DND-41 (cell line): ENCODE measurements at regions not wholly inside any gene's neighbourhood (a gene's known extent, or its start where the extent isn't known, plus 50 kb on each side); places are given as distances from the start of the nearest gene placed in this dataset.

Source experiments
- ATAC-seq: fragments of 200-7000 bp; cut with Tn5 transposase; 3 replicates; pipeline ENCODE4 v1.9.1; 2021; ENCODE audit warnings: low read depth; ENCODE audit not compliant: insufficient read depth
- DNase-seq: peaks from one replicate; pipeline ENCODE4 v3.0.0-alpha.2; 2020
- H2AFZ ChIP-seq: 2 replicates; pipeline ENCODE4 v1.6.0; 2012; ENCODE audit warnings: low read depth, low read length
- H3K27ac ChIP-seq: 2 replicates; pipeline ENCODE4 v1.5.1; 2012; ENCODE audit warnings: low read length, inconsistent platforms
- H3K27me3 ChIP-seq: fragments of 200-600 bp; sonication (generic); 2 replicates; pipeline ENCODE4 v1.6.0; 2012; ENCODE audit warnings: low read length, mild to moderate bottlenecking, inconsistent platforms; ENCODE audit not compliant: insufficient read depth, poor library complexity
- H3K36me3 ChIP-seq: 2 replicates; pipeline ENCODE4 v1.5.1; 2012; ENCODE audit warnings: low read length, inconsistent platforms; ENCODE audit not compliant: insufficient read depth
- H3K4me1 ChIP-seq: 2 replicates; pipeline ENCODE4 v1.5.1; 2012; ENCODE audit warnings: mild to moderate bottlenecking, low read length; ENCODE audit not compliant: insufficient read depth
- H3K4me2 ChIP-seq: 2 replicates; pipeline ENCODE4 v1.6.0; 2012; ENCODE audit warnings: mild to moderate bottlenecking, moderate library complexity, low read length, inconsistent platforms; ENCODE audit not compliant: insufficient read depth
- H3K4me3 ChIP-seq, 2 experiments: fragments of 200-600 bp in 1 of 2; shearing (Covaris generic) in 1 of 2; 2 replicates each; pipeline ENCODE4 v1.5.1; 2012 to 2016; ENCODE audit warnings: inconsistent platforms in 2 of 2, low read length in 2 of 2, mild to moderate bottlenecking in 2 of 2, low read depth in 1 of 2, moderate library complexity in 1 of 2
- H3K79me2 ChIP-seq: 2 replicates; pipeline ENCODE4 v1.6.0; 2012; ENCODE audit warnings: low read length, inconsistent platforms; ENCODE audit not compliant: insufficient read depth
- H3K9ac ChIP-seq: 2 replicates; pipeline ENCODE4 v1.6.0; 2012; ENCODE audit warnings: low read depth, mild to moderate bottlenecking, inconsistent platforms, low read length, moderate library complexity
- H3K9me3 ChIP-seq: 2 replicates; pipeline ENCODE4 v1.5.1; 2012; ENCODE audit warnings: low read length, moderate library complexity, mild to moderate bottlenecking, inconsistent platforms; ENCODE audit not compliant: insufficient read depth, severe bottlenecking
- H4K20me1 ChIP-seq: 2 replicates; pipeline ENCODE4 v1.6.0; 2012; ENCODE audit warnings: low read length; ENCODE audit not compliant: insufficient read depth
- CTCF ChIP-seq: IDR thresholded peaks from 2 replicates; pipeline ENCODE4 v1.5.1; 2012; ENCODE audit warnings: borderline replicate concordance, low read length, moderate library complexity, mild to moderate bottlenecking; ENCODE audit not compliant: poor library complexity, severe bottlenecking; ENCODE audit errors: extremely low read depth
- EZH2 ChIP-seq: IDR thresholded peaks from 3 replicates; pipeline ENCODE4 v1.6.1; 2012; ENCODE audit warnings: borderline replicate concordance, low read depth, mild to moderate bottlenecking, moderate library complexity, low read length, inconsistent platforms; ENCODE audit not compliant: severe bottlenecking

GRCh38 chr20:60693496-60694133, 558.4 kb upstream of the CDH4 start:
- Histone ChIP-seq H3K27ac (no peak overlapping the region), H3K36me3 (no peaks in the 10 kb centered on the region), H3K4me1 (no peaks in the 10 kb centered on the region), H4K20me1 (no peaks in the 10 kb centered on the region), H3K4me3 (no peak overlapping the region), H3K4me2 (no peak overlapping the region), H3K27me3 (no peaks in the 10 kb centered on the region), H2AFZ (no peak overlapping the region), H3K79me2 (no peaks in the 10 kb centered on the region), H3K9ac (no peak overlapping the region), H3K9me3 (no peaks in the 10 kb centered on the region)
- no peak for ATAC-seq
- no peak for DNase-seq
- TF ChIP-seq CTCF (no peak), EZH2 (no peak)

GRCh38 chr20:60694763-60695162, 557.3 kb upstream of the CDH4 start:
- Histone ChIP-seq H3K27me3 (no peaks in the 10 kb centered on the region), H2AFZ (no peak overlapping the region), H3K9ac (no peak overlapping the region), H3K4me1 (no peaks in the 10 kb centered on the region), H4K20me1 (no peaks in the 10 kb centered on the region), H3K27ac (no peak overlapping the region), H3K4me3 (no peak overlapping the region), H3K36me3 (no peaks in the 10 kb centered on the region), H3K4me2 (no peak overlapping the region), H3K79me2 (no peaks in the 10 kb centered on the region), H3K9me3 (no peaks in the 10 kb centered on the region)
- no peak for ATAC-seq
- DNase-seq, result no peak
- no peak for TF ChIP-seq EZH2
- TF ChIP-seq CTCF, result no peak

GRCh38 chr20:60695226-60696000, 556.6 kb upstream of the CDH4 start:
- Histone ChIP-seq H3K4me3 (no peak overlapping the region), H3K27me3 (no peaks in the 10 kb centered on the region), H4K20me1 (no peaks in the 10 kb centered on the region), H2AFZ (no peak overlapping the region), H3K9ac (no peak overlapping the region), H3K4me1 (no peaks in the 10 kb centered on the region), H3K36me3 (no peaks in the 10 kb centered on the region), H3K79me2 (no peaks in the 10 kb centered on the region), H3K27ac (no peak overlapping the region), H3K9me3 (no peaks in the 10 kb centered on the region), H3K4me2 (no peak overlapping the region)
- peak; percentile 10 for DNase-seq
- TF ChIP-seq CTCF (no peak), EZH2 (no peak)
- peak; percentile 50; the same call in 1 of the 3 replicates for ATAC-seq

- H3K27ac ChIP-seq, result no peak overlapping the region
- H3K27me3 ChIP-seq, result no peaks in the 10 kb centered on the region
- no peaks in the 10 kb centered on the region for H3K4me1 ChIP-seq
- no peaks in the 10 kb centered on the region for H3K9me3 ChIP-seq
- no peak for DNase-seq
- H3K36me3 ChIP-seq, result no peaks in the 10 kb centered on the region
- no peak for ATAC-seq
- no peak for TF ChIP-seq CTCF
- TF ChIP-seq EZH2, result no peak
- no peak overlapping the region for H2AFZ ChIP-seq
- H3K79me2 ChIP-seq, result no peaks in the 10 kb centered on the region
- no peak overlapping the region for H3K9ac ChIP-seq
- H3K4me2 ChIP-seq, result no peak overlapping the region
- H4K20me1 ChIP-seq, result no peaks in the 10 kb centered on the region
- no peak overlapping the region for H3K4me3 ChIP-seq
These were observed 554.8 kb upstream of the CDH4 start for GRCh38 chr20:60697252-60697651.
